Left colon (tissue), 2 donors: ENCODE measurements at regions not wholly inside any gene's neighbourhood (a gene's known extent, or its start where the extent isn't known, plus 50 kb on each side); places are given as distances from the start of the nearest gene placed in this dataset.
"Not testable (repeated sequence)": the region's sequence is repeated elsewhere in the genome, so short reads cannot be mapped to it uniquely, and the experiment has no call there.

ENCODE experiments used
- ATAC-seq: fragments of 200-7000 bp; cut with Tn5 transposase; one replicate; pipeline ENCODE4 v1.9.1; 2020; ENCODE audit warnings: mild to moderate bottlenecking, moderate library complexity
- DNase-seq, 2 donors: peaks; one replicate each; pipeline ENCODE4 v3.0.0-alpha.2; 2020
- intact Hi-C, 2 donors: fragments of 100-400 bp; cut with DNase I in 1 of 2; cut with micrococcal nuclease in 1 of 2; formaldehyde crosslinking; loops; one replicate each; pipeline versions ENCODE4 v1.11.2 to v1.14.0; 2022; cut with DNase I, micrococcal nuclease
- donor health status: DM: no; HTN: no; CAD: no.
- donor health status: DM: yes; HTN: yes; CAD: no.

DNA sequence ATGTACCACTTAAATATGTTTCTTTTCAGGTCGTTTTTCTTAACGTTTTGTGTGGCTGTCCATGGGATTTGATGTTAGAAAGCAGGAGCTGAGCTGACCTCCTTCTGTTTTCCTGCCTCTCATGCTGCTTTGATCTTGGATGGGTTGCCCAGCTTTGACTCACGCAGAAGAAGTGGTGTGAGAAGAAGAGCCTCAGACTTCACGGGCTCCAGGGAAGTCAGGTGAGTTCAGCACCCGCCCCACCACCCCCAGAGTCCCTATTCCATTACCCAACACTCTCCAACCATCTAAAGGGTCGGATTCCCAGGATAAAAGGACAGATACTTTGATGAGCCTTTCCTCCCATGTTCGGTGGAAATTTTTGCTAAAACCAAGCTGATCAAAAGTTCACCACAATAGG, 373.4 kb downstream of the IRX2 start:
- DNase-seq: no peak
- no peak for ATAC-seq
- intact Hi-C loops: no loop called here

DNA sequence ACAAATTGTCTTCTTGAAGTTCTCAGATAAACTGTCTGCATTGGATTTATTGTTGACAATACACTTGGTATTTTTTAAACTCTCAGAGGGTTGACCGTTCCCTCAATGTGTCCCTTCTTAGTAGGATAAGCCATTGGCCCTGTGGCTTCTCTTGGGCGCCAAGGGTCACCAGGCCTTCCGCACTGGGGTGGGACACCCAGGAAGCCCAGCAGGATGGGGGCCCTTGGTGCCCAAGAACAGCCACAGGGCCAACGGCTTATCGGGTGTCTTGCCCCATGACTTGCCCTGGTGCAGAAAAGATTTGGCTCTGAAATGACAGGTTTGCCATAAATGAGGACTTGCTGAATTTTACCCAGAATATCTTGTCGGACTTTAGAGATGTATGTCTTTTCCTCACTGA, 375.0 kb downstream of the IRX2 start:
- intact Hi-C loops: no loop called here
- ATAC-seq (no peak), DNase-seq (no peak)

DNA sequence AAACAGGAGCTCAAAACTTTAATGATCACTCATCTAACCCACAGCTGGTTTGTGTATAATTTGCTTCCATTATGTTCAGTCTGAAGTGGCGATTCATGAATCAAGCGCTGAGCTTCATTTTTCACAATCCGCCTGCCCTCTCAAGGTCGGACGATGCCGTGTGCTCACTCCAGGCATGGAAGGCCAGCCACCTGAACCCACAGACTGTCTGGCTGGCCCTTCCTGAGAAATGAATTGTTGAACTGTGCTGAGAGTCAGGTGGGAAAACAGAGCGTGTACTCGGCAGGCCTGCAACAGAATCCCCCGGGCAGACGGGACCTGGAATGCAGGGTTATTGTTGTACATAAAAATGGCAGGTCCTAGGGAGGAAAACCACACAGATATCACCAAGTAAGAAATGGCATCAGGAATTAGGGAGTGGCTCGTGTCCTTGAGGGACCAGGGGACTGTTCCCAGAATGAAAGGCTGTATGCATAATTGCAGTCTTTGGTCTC, 375.7 kb downstream of the IRX2 start:
- no peak for DNase-seq
- intact Hi-C loops: no loop called here

DNA sequence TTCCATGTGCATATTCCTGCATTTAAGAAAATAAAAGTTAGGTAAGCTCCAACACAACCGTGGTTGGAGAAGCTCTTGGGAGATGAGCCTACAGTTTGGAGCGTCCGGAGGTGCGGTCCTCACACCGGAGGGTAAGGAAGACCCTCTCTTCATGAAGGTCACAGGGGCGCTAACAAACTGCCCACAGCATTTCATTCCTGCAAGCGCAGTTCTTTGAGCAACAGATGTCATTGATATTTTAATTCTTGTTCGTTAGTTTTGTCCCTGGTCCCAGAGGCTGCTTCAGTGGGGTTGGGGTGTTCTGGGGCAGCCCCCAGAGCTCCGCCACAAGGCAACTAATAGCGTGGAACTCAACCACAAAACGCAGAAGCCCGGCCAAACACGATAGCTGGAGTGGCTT, 376.2 kb downstream of the IRX2 start:
- intact Hi-C loops: no loop called here

More for the DNA sequence above, 375.7 kb downstream of the IRX2 start:
- ATAC-seq: no peak

DNA sequence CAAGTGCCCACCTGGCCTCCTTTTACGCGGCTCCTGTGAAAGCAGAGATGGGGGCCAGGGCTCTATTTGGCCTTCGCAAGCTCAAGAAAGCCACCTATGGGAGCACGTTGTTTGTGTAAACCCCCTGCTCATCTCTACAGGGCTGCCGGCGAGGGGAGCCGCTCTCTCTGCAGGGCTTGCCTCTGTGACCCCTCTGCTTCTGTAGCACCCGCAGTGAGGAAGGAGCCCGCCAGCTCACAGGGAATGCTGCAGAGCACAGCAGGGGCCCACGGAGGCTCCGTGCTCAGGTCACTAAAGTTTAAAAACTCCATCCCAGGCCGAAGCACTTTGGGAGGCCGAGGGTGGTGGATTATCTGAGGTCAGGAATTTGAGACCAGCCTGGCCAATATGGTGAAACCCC, 376.8 kb downstream of the IRX2 start:
- ATAC-seq (no peak), DNase-seq (no peak)
- intact Hi-C loops: no loop called here

More for the DNA sequence above, 376.2 kb downstream of the IRX2 start:
- DNase-seq (no peak), ATAC-seq (no peak)

DNA sequence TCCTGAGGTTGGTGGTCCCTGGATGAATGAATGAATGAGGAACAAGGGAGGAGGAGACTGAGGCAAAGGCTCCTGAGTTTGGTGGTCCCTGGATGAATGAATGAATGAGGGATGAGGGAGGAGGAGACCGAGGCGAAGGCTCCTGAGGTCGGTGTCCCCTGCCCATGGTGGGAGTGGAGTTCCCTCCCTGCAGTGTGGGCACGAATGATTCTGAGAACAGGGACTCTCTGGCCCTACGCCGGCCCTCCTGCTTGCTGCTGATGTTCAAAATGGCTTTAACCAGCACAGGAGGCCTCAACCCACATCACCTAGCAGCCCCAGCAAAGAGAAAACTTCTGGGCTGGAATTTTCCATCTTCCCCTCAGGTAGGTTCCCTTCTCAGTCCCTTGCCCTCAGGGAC, 377.8 kb downstream of the IRX2 start:
- ATAC-seq (no peak), DNase-seq (no peak)
- intact Hi-C loops: no loop called here

DNA sequence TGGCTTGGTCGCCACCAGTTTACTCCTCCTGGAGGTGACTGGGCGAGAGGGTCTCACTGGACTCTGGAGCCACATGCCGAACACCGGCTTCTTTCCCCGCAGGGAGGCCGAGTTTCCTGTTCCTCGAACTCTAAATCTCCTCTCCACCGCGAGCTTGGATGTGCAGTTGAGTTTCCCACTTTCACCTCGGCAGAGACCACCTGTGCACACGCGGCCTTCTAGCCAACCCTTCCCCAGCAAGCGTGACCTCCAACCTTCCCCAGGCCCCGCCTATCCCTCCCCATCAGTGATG, 380.1 kb downstream of the IRX2 start:
- DNase-seq: no peak
- intact Hi-C loops: no loop called here
- ATAC-seq: no peak

DNA sequence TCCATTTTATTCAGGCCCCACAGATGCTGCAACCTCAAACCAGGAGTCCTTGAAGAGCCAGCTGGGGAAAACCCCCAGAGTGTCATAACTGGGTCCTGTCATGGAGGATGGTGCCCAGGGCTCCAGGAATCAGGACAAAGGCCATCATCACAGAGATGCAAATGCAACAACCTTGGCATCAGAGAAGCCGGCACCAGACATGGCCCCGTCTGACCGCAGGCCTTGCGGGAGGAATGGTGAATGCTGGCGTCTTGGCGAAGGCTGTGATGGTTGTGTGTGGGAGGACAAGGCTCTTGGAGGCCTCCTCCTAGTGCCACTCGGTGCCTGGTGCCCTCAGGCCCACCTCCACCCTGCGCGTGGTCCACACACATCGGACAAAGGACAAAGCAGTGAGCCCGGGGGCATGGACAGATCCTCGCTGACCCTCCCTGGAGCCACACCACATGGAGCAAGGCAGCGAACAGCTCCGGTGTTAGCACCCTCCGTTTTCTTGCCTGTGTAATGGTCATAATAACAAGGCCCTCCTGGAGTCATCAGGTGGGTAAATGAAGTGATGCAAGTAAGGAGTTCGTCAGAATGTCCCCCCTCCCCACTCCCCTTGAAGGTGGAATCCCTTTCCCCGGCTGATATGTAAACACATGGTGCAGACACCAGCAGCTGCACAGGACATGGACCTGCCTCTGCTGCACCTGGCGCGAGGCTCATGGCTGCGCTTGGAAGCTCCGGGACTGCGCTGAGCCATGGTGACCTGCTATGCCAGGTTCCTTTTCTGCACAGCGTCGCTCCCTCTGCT, 380.7 kb downstream of the IRX2 start:
- ATAC-seq: no peak
- intact Hi-C loops: no loop called here
- DNase-seq: no peak

DNA sequence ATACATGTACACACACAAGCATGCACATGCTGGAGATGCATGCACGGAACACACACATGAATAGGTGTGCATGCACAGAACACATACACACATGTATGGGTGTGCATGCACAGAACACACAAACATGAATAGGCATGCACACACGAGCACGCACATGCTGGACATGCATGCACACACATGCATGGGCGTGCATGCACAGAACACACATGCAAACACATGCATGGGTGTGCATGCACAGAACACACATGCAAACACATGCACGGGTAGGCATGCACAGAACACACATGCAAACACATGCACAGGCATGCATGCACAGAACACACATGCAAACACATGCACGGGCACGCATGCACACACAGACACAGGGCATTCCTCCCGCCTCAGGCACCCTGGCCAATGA, 382.3 kb downstream of the IRX2 start:
- intact Hi-C loops: no loop called here
- no peak for ATAC-seq
- no peak for DNase-seq

DNA sequence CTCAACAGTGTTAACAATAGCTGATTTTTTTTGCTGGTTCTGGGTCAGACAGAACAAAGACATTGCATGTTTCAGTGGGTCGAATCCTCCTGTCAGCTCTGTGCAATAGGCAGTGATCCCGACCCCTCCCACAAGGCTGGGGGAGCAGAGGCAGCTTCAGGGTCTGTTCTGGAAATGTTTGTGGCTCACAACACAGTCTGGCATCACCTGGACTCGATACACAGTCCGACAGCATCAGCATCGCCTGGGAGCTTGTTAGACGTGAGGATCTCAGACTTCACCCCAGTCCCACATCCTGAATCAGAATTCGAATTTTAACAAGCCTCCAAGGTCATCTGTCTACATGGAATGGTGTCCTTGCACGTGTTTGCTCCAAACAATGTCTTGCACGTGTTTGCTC, 384.7 kb downstream of the IRX2 start:
- intact Hi-C loops: no loop called here
- DNase-seq (no peak), ATAC-seq (no peak)

DNA sequence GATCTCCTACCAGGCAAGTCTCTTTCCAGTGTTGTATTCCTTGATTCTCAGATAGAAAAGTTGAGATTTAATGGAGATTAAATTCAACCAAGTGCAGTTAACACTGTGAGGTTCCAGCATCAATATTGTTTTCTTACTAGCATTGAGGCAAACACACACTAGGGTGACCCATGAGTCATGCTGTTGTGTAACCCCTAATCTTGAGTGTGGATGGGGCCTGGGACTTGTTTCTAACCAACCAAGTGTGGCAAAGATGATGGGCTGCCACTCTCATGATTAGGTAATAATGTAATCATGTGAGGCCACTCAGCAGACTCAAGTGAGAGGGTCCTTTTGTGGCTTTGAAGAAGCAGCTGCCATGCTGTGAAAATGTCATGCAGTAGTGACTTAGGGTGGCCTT, 394.2 kb downstream of the IRX2 start:
- DNase-seq (no peak), ATAC-seq (no peak)
- intact Hi-C loops: no loop called here

DNA sequence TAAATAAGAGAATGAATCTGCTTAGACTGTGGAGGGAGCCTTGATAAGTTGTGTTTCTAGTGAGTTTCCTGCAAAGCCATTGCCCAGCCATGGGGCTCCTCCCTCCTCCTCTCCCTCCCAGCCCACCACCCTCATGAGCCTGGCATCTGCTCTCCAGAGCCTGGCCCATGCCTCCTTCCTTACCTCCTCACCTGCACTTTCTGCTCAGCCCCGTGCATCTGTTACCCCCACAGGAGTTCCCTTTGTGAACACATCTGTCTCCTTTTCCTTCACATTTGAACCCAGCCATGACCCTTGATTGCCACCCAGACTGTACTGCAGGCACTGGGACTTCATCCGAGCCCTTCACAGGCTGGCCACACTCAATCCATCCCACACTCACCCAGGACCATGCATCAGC, 395.6 kb downstream of the IRX2 start:
- no peak for ATAC-seq
- intact Hi-C loops: no loop called here
- DNase-seq: no peak

DNA sequence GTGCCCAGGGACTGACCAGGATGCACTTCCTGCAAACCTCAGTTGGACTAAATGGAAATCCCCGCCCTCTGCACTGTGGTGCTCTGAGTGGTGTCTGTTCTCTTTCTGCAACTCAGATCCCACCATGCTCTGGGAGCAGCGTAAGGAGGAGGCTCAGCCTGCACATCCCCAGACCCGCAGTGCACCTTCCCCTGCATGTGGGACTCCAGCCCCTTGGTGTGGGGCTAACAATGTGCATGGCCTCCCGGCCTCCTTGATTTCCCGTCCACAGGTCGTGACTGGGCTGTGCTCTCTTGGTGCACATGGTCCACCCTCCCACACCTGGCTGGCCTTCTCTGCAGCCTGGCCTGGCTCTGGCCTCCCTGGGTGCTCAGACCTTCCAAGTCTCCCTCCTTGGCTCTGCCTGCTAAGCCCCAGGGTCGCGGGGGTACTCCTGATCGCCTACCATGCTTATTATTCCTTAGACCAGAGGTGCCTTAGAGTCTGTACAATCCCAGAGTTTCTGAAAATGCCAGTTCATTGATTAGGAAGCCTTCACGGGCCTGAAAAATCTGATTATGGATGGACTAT, 397.5 kb downstream of the IRX2 start:
- DNase-seq: no peak
- ATAC-seq: no peak
- intact Hi-C loops: no loop called here

DNA sequence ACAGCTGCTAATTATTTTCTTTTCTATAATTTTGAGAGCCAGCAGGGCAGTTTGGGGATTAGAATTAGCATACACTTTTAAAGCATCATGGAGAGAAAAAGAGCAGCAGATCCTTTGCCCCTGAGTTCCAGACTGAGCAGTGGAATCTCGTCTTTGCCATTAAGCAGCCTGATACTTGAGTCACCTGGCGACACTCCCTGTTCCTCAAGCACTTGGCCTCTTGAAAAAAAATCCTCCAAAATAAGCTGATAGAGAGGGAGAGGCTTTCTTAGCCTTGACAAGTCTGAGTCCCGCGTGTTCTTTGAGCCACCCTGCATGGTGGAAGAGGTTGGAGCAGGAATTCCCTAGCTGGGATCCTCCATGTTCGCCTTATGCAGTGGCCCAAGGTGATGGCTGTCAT, 398.3 kb downstream of the IRX2 start:
- DNase-seq: no peak
- intact Hi-C loops: no loop called here
- no peak for ATAC-seq

DNA sequence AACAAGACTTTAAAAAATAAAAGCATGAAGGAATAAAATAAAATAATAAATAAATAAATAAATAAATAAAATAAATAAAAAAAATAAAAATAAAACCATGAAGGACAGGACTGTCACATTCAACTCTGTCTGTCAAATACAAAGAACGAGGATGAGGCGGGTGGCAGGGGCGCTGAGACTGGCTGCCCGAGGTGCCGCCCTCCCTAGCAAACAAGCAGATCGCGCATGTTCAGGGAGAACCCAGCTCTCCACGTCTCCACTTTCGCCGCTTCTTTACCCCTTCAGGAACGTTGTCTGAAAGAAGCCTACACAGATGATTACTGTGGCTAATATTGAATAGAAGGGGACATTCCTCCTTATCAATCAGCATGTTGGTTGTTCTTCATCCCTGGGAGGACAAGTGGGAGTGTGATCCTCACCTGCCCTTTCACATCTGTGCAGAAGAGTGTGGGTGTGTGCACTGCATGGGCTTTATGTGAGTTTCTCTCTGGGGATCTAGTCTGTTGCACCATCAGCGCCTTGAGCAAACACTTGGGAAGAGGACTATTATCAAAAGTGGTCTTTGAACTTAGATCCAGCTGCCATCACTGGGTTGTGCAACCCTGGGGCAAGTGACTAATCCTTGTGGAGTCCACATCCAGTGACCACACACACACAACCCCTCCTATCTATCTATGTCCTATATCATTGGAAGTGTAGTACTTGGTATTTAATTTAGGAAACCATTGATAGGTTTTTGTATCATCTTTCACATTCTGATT, 399.2 kb downstream of the IRX2 start:
- no peak for DNase-seq
- no peak for ATAC-seq
- intact Hi-C loops: no loop called here

DNA sequence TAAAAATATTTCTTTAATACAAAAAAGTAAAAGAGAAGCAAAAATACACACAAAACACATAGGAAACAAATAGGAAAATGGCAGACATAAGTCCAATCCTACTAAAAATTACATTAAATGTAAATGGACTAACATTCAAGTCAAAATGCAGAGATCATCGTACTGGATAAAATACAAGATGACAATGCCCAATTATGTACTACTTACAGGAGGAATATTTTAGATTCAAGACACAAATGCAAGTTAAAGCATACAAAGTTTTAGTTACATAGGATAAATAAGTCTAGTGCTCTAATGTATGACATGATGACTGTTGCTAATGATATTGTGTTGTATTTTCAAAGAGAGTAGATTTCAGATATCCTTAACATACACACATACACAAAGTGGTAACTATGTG, 401.7 kb downstream of the IRX2 start:
- intact Hi-C loops, ATAC-seq: not testable (repeated sequence)

DNA sequence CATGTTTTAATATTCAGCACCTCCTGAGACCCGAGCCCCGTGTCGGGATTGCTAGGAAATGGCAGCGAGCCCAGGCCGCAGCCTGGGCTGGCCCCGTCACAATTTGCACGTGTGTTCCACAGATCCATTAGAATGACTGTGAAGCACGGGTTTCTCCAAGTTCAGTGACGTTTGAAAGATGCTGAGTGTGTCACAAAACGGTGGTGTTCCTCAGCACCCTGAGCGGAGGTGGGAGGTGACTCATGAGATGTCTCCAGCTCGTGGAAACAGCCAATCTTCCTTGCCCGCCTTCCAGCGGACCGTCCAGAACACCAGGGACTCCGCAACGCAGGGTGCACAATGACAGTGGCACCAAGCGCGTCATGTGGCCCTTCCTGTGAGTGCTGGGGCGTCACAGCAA, 412.8 kb downstream of the IRX2 start:
- intact Hi-C loops: no loop called here
- ATAC-seq: no peak
- no peak for DNase-seq

More for the DNA sequence above, 401.7 kb downstream of the IRX2 start:
- not testable (repeated sequence) for DNase-seq

DNA sequence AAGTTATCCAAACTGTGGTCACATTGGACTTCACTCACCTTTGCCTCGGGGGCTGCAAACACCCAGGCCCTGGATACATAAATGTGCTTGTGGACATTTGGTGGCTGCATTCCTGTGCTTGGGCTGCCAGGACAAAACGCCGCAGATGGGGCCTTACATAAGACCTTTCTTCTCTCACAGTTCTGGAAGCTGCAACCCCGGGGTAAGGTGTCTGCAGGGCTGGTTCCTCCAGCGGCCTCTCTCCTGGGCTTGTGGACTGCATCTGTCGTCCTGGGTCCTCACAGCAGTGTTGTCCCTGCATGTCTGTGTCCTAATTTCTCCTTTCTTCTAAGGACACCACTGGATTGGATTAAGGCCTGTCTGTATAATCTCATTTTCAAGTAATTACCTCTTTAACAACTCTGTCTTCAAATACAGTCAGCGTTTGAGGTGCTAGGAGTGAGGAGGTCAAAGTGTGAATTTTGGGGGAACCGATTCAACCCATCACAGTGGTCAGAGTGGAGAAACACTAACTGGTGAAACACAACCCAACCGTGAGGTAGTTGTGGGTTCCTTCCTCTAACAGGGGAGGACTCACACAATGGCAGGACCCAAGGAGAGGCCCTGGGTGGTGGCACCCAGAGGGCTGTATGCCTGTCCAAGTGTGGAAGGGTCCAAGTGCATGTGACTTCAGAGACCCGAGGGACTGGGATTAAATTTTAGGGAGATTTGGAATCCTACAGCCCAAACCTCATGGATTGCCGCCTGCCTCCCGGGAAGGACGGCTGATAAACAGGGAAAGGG, 415.6 kb downstream of the IRX2 start:
- no peak for DNase-seq

DNA sequence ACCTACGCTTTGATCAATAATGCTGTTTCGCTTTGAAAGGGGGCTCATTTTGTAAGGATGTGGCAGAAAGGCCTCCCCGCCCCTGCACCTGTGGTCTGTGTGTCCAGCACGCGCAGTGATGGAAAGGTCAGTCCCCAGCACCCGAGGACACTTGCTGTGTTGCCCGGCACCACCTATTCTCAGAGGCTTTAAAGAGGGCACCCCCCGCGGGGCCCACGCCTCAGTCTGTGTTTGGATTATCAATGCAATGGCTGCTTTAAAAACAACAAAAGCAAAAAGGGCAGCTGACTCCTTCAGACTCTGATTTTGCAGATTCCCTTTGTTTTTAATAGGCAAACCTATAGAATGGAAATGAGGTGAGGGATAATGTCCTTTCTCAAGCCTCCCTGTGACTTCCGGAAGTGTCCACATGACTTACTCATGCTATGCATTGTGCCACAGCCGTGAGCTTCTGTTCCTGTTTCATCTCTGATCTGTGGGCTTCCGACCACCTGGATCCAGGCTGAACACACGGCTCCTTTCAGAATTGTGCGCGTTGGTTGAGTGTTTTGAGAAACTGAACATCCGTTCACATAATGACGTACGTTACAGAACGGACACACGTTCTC, 416.2 kb downstream of the IRX2 start:
- intact Hi-C loops: no loop called here
- DNase-seq (no peak), ATAC-seq (no peak)

More for the DNA sequence above, 415.6 kb downstream of the IRX2 start:
- intact Hi-C loops: no loop called here
- ATAC-seq: no peak
